SK-N-SH (cell line): ENCODE measurements at regions not wholly inside any gene's neighbourhood (a gene's known extent, or its start where the extent isn't known, plus 50 kb on each side); places are given as distances from the start of the nearest gene placed in this dataset.
A peak's percentile ranks its signal among the peaks of the same experiment; 100 is the strongest.

Experiments
- CTCF ChIA-PET: fragments of 300-600, 350-600 bp; formaldehyde crosslinking; extraction: SDS; loops from one replicate; lab custom pipeline; 2021; lab: Yijun Ruan, JAX
- POLR2A ChIA-PET: fragments of 350-600 bp; sonication (Branson Sonifier 250); formaldehyde crosslinking; extraction: SDS; loops from one replicate; lab custom pipeline; 2020; ENCODE audit warnings: antibody characterized with exemption, inconsistent platforms; lab: Yijun Ruan, JAX
- DNase-seq: peaks from one replicate; pipeline ENCODE4 v3.0.0; 2012
- H2AFZ ChIP-seq: fragments of 200-600 bp; sonication (generic); 2 replicates; pipeline ENCODE4 v1.8.1; 2016; ENCODE audit warnings: antibody characterized with exemption, mild to moderate bottlenecking, low read depth
- H3F3A ChIP-seq: fragments of 200-600 bp; sonication (generic); replicated peaks from 2 replicates; pipeline ENCODE3; 2016; ENCODE audit warnings: antibody characterized with exemption, mild to moderate bottlenecking; ENCODE audit not compliant: insufficient read depth
- H3K27ac ChIP-seq, 2 experiments: fragments of 200-500 bp in 1 of 2; fragments of 200-600 bp in 1 of 2; sonication (Bioruptor generic) in 1 of 2; sonication (generic), shearing (Covaris generic) in 1 of 2; 2 replicates each; pipeline versions ENCODE4 v1.5.1 to v1.6.1; 2014 to 2016; ENCODE audit warnings: low read depth in 2 of 2, inconsistent platforms in 1 of 2, low read length in 1 of 2, mild to moderate bottlenecking in 1 of 2, mixed read lengths in 1 of 2
- H3K27me3 ChIP-seq: fragments of 200-600 bp; sonication (generic), shearing (Covaris generic); 2 replicates; pipeline ENCODE4 v1.6.1; 2016; ENCODE audit warnings: mixed run types; ENCODE audit not compliant: insufficient read depth
- H3K36me3 ChIP-seq, 2 experiments: fragments of 200-500 bp in 1 of 2; fragments of 200-600 bp in 1 of 2; sonication (Bioruptor generic) in 1 of 2; sonication (generic) in 1 of 2; replicated peaks in 1 of 2; 2 replicates each; pipeline versions ENCODE3 to v1.5.1; 2014 to 2016; ENCODE audit warnings: low read length in 1 of 2, mild to moderate bottlenecking in 1 of 2; ENCODE audit not compliant: insufficient read depth in 2 of 2, control insufficient read depth in 1 of 2
- H3K4me1 ChIP-seq, 2 experiments: fragments of 200-500 bp in 1 of 2; fragments of 200-600 bp in 1 of 2; sonication (Bioruptor generic) in 1 of 2; sonication (generic), shearing (Covaris generic) in 1 of 2; 2 replicates each; pipeline versions ENCODE4 v1.5.1 to v1.6.1; 2014 to 2016; ENCODE audit warnings: low read depth in 1 of 2, low read length in 1 of 2, mixed run types in 1 of 2; ENCODE audit not compliant: insufficient read depth in 2 of 2, control insufficient read depth in 1 of 2
- H3K4me2 ChIP-seq: fragments of 200-600 bp; sonication (generic), shearing (Covaris generic); 2 replicates; pipeline ENCODE4 v1.6.1; 2017; ENCODE audit warnings: mixed run types
- H3K4me3 ChIP-seq, 2 experiments: fragments of 200-500 bp in 1 of 2; fragments of 200-600 bp in 1 of 2; sonication (Bioruptor generic) in 1 of 2; sonication (generic), shearing (Covaris generic) in 1 of 2; 2 replicates each; pipeline versions ENCODE4 v1.5.1 to v1.8.1; 2014 to 2016; ENCODE audit warnings: low read depth in 2 of 2, inconsistent platforms in 1 of 2, low read length in 1 of 2, mild to moderate bottlenecking in 1 of 2, mixed read lengths in 1 of 2, moderate library complexity in 1 of 2
- H3K79me2 ChIP-seq: fragments of 200-600 bp; sonication (generic); 2 replicates; pipeline ENCODE4 v1.8.1; 2017; ENCODE audit warnings: mild to moderate bottlenecking; ENCODE audit not compliant: insufficient read depth
- H3K9ac ChIP-seq: fragments of 200-600 bp; sonication (generic); 2 replicates; pipeline ENCODE4 v1.6.1; 2017; ENCODE audit warnings: mixed run types
- H3K9me2 ChIP-seq: fragments of 200-600 bp; sonication (generic); 2 replicates; pipeline ENCODE4 v1.6.1; 2017; ENCODE audit warnings: mixed run types
- H3K9me3 ChIP-seq: fragments of 200-600 bp; sonication (generic); 2 replicates; pipeline ENCODE4 v1.6.1; 2017; ENCODE audit warnings: mixed run types, mild to moderate bottlenecking, moderate library complexity
- H4K20me1 ChIP-seq: fragments of 200-600 bp; sonication (generic); 2 replicates; pipeline ENCODE4 v1.6.1; 2017; ENCODE audit warnings: mild to moderate bottlenecking, mixed run types; ENCODE audit not compliant: insufficient read depth
- CHD2 ChIP-seq: fragments of 150-350 bp; IDR thresholded peaks from 2 replicates; pipeline ENCODE4 v1.6.1; 2018; ENCODE audit warnings: low read length; ENCODE audit not compliant: partially characterized antibody
- ELF1 ChIP-seq: IDR thresholded peaks from 2 replicates; pipeline ENCODE4 v1.4.0; 2012
- FOSL2 ChIP-seq: IDR thresholded peaks from 2 replicates; pipeline ENCODE4 v1.4.0; 2012; ENCODE audit warnings: low read depth, mild to moderate bottlenecking, moderate library complexity, borderline replicate concordance
- GABPA ChIP-seq: IDR thresholded peaks from 2 replicates; pipeline ENCODE4 v1.4.0; 2012; ENCODE audit warnings: low read depth, mild to moderate bottlenecking
- GATA2 ChIP-seq: sonication (generic); formaldehyde crosslinking; IDR thresholded peaks from 2 replicates; pipeline ENCODE4 v1.5.0; 2020; ENCODE audit warnings: mild to moderate bottlenecking, missing genetic modification reagents
- MAX ChIP-seq: IDR thresholded peaks from 2 replicates; pipeline ENCODE4 v1.4.0; 2012; ENCODE audit warnings: low read depth
- NRF1 ChIP-seq: IDR thresholded peaks from 2 replicates; pipeline ENCODE4 v1.6.1; 2012; ENCODE audit warnings: low read depth, mild to moderate bottlenecking, low read length
- POLR2AphosphoS5 ChIP-seq: IDR thresholded peaks from 2 replicates; pipeline ENCODE4 v1.6.1; 2012; ENCODE audit warnings: low read depth, low read length
- RAD21 ChIP-seq: IDR thresholded peaks from 2 replicates; pipeline ENCODE4 v1.6.1; 2012; ENCODE audit warnings: mild to moderate bottlenecking, low read length
- RCOR1 ChIP-seq: fragments of 150-350 bp; IDR thresholded peaks from 2 replicates; pipeline ENCODE4 v1.6.1; 2017; ENCODE audit warnings: antibody characterized with exemption, low read length
- RFX5 ChIP-seq: IDR thresholded peaks from 2 replicates; pipeline ENCODE4 v1.6.1; 2012; ENCODE audit warnings: mild to moderate bottlenecking, improper control_type of control experiment, low read length
- RXRA ChIP-seq: IDR thresholded peaks from 2 replicates; pipeline ENCODE4 v1.4.0; 2012; ENCODE audit warnings: low read depth, mild to moderate bottlenecking, borderline replicate concordance
- SIN3A ChIP-seq: IDR thresholded peaks from 2 replicates; pipeline ENCODE4 v1.6.1; 2012; ENCODE audit warnings: low read depth, mild to moderate bottlenecking, low read length, moderate library complexity, borderline replicate concordance
- SMC3 ChIP-seq: IDR thresholded peaks from 2 replicates; pipeline ENCODE4 v1.6.1; 2012; ENCODE audit warnings: low read depth, low read length, improper control_type of control experiment
- TAF1 ChIP-seq: IDR thresholded peaks from 2 replicates; pipeline ENCODE4 v1.6.1; 2012; ENCODE audit warnings: low read depth, mild to moderate bottlenecking, low read length, moderate library complexity, borderline replicate concordance
- TCF12 ChIP-seq: IDR thresholded peaks from 2 replicates; pipeline ENCODE4 v1.4.0; 2012
- TEAD4 ChIP-seq: IDR thresholded peaks from 2 replicates; pipeline ENCODE4 v1.4.0; 2012; ENCODE audit warnings: mild to moderate bottlenecking, borderline replicate concordance; ENCODE audit not compliant: insufficient read depth
- USF1 ChIP-seq: IDR thresholded peaks from 2 replicates; pipeline ENCODE4 v1.4.0; 2012; ENCODE audit warnings: low read depth, borderline replicate concordance
- USF2 ChIP-seq: fragments of 150-350 bp; IDR thresholded peaks from 2 replicates; pipeline ENCODE4 v1.6.1; 2017; ENCODE audit warnings: antibody characterized with exemption, low read length, low read depth, borderline replicate concordance
- WGBS: methylation state at CpG from one replicate; pipeline ENCODE4 v1.1.6; 2017; ENCODE audit warnings: low lambda C conversion rate; 5-methylcytosine and 5-hydroxymethylcytosine counted together

GRCh38 chr2:120677696-120678247 is 57.9 kb upstream of the GLI2 start:
- H4K20me1 ChIP-seq: no peaks in the 10 kb centered on the region
- WGBS: 17% methylated on average over 4 of the region's 4 CpGs
- H3K27ac ChIP-seq: no peak overlapping the region
- TF ChIP-seq TEAD4 (no peak), MAX (no peak), GABPA (no peak), USF1 (no peak), ELF1 (no peak), RAD21 (no peak), USF2 (no peak), RCOR1 (no peak), RFX5 (no peak), CHD2 (no peak), POLR2AphosphoS5 (no peak), FOSL2 (no peak), RXRA (no peak), NRF1 (no peak), SMC3 (no peak), TAF1 (no peak), GATA2 (CRISPR knock-in tag) (no peak), TCF12 (no peak)
- H3K27me3 ChIP-seq: peaks cover 14% of the 10 kb centered on the region; the same call in 1 of the 2 replicates
- no peak overlapping the region for H3K4me2 ChIP-seq
- no peaks in the 10 kb centered on the region for H3K9me2 ChIP-seq
- no peak overlapping the region for H3K9ac ChIP-seq
- peaks cover 6% of the 10 kb centered on the region for H3F3A ChIP-seq
- no peak overlapping the region for H3K4me3 ChIP-seq
- no peak for DNase-seq
- peaks cover 0 to 19% of the 10 kb centered on the region in 2 experiments; a peak in 2 of 4 replicates for H3K4me1 ChIP-seq
- POLR2A ChIA-PET: interaction anchor here (1.4 kb wide), 1 partner anchor 334 kb away, joined by 3 read pairs; no protein-coding TSS in a partner anchor
- H3K79me2 ChIP-seq: no peaks in the 10 kb centered on the region
- CTCF ChIA-PET: interaction anchor here (0.6 to 11.7 kb wide), 11 partner anchors 36 to 534 kb away, joined by 3 to 167 read pairs (median 3); no protein-coding TSS in a partner anchor
- H3K36me3 ChIP-seq: no peaks in the 10 kb centered on the region
- no peaks in the 10 kb centered on the region for H3K9me3 ChIP-seq
- H2AFZ ChIP-seq: no peak overlapping the region

GRCh38 chr2:120678251-120678650 is 57.4 kb upstream of the GLI2 start:
- no peak overlapping the region for H2AFZ ChIP-seq
- no peaks in the 10 kb centered on the region for H3K36me3 ChIP-seq
- POLR2A ChIA-PET: interaction anchor here (0.6 to 1.4 kb wide), 2 partner anchors 335 kb away, joined by 3 read pairs; no protein-coding TSS in a partner anchor
- WGBS: 29% methylated on average over 6 of the region's 7 CpGs
- TF ChIP-seq RAD21 (peak; percentile 45), SIN3A (no peak)
- peaks cover 0 to 17% of the 10 kb centered on the region in 2 experiments; a peak in 2 of 4 replicates for H3K4me1 ChIP-seq
- peak; percentile 78 for DNase-seq
- CTCF ChIA-PET: interaction anchor here (0.6 to 11.7 kb wide), 11 partner anchors 36 to 535 kb away, joined by 3 to 167 read pairs (median 3); no protein-coding TSS in a partner anchor
- H3K9ac ChIP-seq: no peak overlapping the region
- no peak overlapping the region for H3K4me3 ChIP-seq
- H3K9me2 ChIP-seq: no peaks in the 10 kb centered on the region
- no peak overlapping the region for H3K27ac ChIP-seq
- no peaks in the 10 kb centered on the region for H4K20me1 ChIP-seq
- peaks cover 6% of the 10 kb centered on the region for H3F3A ChIP-seq
- H3K9me3 ChIP-seq: no peaks in the 10 kb centered on the region
- no peak overlapping the region for H3K4me2 ChIP-seq
- peaks cover 14% of the 10 kb centered on the region; the same call in 1 of the 2 replicates for H3K27me3 ChIP-seq
- H3K79me2 ChIP-seq: no peaks in the 10 kb centered on the region
